ENCODE measurements at regions not wholly inside any gene's neighbourhood (a gene's known extent, or its start where the extent isn't known, plus 50 kb on each side); places are given as distances from the start of the nearest gene placed in this dataset.
"Not testable (repeated sequence)": the region's sequence is repeated elsewhere in the genome, so short reads cannot be mapped to it uniquely, and the experiment has no call there.

GRCh38 chr9:85880507-85880906 lies 60.4 kb upstream of the NAA35 start:
- DNase-seq (ENCODE audit: low spot score) = not testable (repeated sequence)

GRCh38 chr9:85884256-85884655 lies 56.7 kb upstream of the NAA35 start:
- no peak for DNase-seq (ENCODE audit: low spot score)

DNA sequence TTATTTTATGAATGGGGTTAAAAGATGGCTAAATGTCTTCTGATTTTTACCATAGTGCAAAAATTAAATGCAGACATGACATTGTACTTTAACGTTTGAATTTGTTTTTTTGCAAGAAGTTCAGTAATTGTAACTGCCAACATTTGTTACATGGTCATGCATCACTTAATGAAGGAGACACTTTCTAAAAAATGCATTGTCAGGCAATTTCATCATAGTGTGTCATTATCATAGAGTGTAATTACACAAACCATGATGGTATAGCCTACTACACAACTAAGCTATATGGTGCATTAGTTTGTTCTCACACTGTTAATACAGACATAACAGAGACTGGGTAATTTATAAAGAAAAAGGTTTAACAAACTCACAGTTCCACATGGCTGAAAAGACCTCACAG lies 50.0 kb upstream of the NAA35 start:
- DNase-seq (ENCODE audit: low spot score) = no peak

All from GM03348 (cell line).